GM21423 (cell line): ENCODE measurements at regions not wholly inside any gene's neighbourhood (a gene's known extent, or its start where the extent isn't known, plus 50 kb on each side); places are given as distances from the start of the nearest gene placed in this dataset.

ENCODE experiments used
- ATAC-seq: cut with Tn5 transposase; IDR thresholded peaks from one replicate; pipeline ENCODE4 v1.9.1; 2021; ENCODE audit warnings: mild to moderate bottlenecking, moderate library complexity; ENCODE audit not compliant: unreplicated experiment

DNA sequence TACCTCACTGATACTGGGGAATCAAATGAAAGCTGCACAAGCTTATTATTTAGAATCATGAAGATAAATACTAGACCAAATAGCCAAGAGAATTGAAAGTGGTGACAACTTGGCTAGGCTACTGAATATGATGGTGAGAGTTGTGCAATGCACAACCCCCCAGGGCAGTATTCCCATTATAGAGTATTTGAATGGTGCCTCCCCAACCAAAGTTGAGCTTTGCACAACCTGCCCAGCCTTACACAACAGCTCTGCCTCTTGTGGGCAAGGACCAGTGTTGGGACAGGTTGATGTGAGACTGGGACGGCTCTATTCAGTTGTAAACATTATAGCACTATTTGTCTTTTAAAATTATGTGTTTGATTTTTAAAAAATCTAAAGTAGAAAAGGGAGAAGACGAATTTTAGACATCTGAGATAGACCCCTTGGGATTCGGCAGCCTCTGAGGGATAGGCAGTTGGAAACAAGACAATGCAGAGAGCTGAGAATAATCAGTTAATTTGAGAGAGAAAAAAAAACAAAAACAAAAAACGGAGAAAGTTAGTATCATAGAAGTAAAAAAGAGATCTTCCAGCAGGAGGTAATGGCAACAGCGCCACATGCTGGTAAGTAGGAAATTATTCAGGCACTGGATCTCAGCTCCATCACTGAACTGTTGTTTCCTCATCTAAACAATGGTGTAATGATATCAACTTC, 91.0 kb upstream of the KCNA3 start:
- ATAC-seq = no peak

DNA sequence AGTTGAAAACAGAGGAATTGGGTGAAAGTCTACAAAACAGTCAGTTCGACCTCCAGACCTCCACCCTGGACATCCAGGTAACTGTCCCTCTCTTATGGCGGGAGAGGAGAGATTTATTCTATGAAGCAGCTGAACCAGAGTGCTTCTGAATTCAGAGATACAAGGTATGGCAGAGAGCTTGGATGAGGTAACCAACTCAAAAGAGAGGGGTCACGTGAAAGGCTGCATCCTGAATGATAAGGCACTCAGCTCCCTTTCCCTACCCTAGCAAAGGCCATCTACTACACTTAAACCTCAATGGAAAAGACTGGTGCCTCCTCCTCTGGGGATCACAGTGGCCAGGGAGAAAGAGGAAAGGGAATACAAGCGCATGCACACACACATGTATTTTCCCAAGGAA, 88.4 kb upstream of the KCNA3 start:
- ATAC-seq = no peak

DNA sequence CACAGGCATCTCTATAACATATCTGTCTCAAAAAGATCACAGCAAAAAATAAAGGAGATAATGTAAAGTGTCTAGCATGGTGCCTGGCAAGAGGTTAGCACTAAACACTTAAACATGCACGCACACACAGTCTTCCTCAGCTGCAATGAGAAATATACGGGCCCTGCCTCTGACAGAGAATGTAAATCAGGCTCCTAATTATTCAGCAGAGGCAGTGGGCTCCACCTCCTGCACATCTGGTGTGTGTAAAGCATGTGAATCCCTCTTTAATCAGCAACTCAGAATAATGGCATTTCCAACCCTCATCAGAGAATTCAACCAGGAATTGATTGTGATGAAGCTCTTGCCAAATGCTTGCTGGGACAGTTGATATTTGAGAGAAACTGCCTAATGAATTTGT, 85.6 kb upstream of the KCNA3 start:
- no peak for ATAC-seq

DNA sequence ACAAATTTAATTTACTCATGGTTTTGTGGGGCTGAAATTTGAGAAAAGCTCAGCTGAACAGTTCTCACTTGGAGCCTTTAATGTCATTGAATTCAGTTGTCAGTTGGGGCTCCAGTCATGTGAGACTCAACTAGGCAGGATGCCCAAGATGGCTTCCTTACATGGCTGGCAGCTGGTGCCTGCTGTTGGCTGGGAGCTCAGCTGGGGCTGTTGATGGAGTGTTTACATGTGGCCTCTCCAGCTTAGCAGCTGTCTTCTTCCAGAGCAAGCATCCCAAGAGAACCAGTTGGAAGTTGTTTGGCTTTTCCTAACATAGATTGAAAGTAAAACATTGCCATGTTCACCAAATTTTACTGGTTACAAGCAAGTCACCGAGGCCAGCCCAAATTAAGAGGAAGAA, 81.8 kb upstream of the KCNA3 start:
- no peak for ATAC-seq

DNA sequence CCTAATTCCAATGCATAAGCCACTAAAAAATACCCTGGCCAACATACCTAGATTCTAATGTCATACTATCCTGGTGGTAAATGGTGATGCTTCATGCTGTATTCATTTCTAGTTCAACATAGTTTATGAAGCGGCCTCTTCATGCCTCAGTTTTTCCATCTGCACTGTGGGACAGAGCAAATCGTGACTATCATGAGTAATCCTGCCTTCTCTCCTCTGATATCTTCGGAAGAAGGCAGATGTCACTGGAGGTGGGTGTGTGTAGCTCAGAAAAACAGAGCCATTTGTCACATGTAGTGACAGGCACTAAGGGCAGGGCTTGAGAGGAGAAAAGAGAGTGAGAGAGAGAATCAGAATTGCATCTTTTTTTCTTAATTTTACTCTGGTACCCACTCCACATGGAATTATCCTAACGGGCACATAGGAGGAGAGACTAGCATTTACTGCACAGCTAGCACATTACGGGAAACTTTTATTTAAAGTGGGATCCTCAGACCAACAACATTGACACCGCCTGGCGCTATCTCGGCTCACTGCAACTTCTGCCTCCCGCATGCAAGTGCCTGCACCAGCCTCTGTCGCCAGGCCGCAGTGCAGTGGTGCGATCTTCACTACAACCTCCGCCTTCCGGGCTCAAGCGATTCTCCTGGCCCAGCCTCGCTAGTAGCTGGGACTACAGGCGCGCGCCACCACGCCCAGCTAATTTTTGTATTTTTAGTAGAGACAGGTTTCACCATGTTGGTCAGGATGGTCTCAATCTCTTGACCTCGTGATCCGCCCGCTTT, 78.4 kb upstream of the KCNA3 start:
- no peak for ATAC-seq

DNA sequence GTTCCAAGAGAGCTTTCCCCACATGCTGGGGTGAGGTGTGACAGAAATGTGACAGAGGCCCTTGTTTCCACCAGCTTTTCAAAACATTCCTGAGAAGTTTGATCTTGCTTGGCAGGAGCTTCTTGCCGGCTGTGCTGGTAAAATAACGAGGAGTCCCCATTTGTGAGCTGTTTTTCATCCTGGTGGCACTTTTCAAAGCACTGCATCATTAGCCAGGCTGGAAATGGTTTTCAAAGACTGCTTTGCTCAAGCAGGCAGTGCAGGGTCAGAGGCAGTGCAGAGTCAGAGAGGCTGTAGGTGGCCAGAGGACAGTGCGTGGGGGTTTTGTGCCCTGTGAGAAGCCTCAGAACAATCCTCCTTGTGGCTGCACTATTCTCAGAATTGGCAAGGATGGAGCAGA, 75.8 kb upstream of the KCNA3 start:
- ATAC-seq = no peak

DNA sequence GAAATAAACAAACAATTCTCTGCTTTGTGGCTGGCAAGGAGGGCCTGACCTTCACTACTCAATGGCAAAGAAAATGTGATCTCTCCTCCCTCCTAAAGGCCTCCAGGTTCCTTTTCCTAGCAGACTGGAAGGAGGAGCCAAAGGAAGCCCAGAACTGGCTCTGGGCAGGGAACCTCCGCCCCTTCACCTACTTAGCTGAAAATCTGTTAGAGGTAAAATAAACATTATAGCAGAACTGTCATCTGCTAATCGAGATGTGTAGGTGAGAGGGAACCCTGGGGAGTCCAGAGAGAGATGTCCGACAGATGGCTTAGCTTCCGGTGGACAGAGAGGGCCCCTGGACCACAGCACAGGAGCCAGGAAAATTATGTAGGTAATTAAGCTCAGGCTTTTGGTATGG, 75.2 kb upstream of the KCNA3 start:
- no peak for ATAC-seq

DNA sequence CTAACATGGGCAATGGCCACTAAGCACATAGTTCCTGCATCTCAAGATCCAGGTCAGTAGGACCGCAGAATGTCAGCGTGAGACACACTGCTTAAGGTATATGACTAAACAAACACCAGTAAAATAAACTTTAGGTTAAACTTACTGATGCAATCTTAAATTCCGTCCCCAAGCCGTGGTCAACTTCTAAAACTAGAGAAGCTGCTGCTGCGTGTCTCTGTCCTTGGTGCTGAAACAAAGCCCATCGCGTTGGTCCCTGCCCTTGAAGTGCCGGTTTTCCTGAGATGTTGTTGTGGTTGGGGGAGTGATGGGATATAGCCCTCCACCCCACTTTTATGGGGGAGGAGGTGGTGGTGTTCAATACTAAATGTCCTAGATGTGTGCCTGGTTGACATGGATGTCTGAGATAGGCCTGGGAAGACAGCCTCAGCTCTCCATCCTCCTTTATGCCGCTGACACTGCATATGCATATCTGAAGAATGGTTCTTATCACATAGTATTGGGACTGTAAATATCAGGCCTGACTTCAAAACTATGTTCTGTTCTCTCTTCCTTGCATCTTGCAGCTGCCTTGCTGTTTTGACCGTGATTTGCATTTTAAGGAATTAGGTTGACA, 72.0 kb upstream of the KCNA3 start:
- no peak for ATAC-seq

DNA sequence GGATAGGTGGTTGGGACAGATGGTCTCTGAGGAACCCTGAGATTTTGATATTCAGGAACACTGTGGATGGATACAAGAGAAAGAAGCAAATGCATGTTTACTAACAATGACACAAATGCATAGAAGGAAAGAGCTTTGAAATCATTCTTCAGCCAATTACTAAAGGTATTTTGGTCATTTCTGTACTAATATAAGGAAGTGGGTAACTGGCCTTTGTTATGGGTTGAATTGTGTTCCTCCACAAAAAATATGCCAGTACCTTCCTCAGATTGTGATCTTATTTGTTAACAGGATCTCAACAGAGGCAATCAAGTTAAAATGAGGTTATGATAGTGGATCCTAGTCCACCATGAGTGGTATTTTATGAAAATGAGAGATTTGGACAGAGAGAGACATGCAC, 68.7 kb upstream of the KCNA3 start:
- no peak for ATAC-seq

DNA sequence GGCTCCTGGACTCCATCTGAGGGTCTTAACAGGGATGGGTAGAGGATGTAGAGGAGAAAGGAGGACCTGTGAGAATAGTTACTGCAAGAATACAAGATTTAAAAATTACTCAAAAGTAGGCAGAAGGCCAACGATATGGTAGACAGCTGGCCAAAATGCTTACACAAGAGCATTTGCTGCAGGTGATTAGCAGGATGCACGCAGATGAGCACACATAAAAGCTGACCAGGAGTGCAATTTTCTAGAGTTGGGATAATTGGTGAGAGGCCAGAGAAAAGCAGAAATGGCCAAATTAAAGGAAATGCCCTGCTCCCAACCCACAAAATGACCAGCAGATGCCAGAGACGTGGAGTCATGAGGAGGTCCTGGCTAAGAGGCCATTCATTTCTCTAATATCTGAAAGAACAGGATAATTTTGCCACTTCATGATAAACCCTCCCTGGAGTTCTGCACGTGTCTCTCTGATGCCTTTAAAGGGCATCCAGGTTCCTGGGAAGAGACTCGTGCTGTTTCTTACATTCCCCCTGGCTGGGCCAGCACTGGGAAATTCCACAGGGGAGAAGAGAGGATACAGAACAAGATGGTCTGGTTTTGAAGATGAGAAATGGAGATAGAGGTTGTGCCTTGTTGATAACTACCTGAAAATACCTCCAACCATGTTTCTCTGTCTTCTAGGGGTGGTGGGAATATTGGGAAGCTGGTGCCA, 62.3 kb upstream of the KCNA3 start:
- no peak for ATAC-seq

DNA sequence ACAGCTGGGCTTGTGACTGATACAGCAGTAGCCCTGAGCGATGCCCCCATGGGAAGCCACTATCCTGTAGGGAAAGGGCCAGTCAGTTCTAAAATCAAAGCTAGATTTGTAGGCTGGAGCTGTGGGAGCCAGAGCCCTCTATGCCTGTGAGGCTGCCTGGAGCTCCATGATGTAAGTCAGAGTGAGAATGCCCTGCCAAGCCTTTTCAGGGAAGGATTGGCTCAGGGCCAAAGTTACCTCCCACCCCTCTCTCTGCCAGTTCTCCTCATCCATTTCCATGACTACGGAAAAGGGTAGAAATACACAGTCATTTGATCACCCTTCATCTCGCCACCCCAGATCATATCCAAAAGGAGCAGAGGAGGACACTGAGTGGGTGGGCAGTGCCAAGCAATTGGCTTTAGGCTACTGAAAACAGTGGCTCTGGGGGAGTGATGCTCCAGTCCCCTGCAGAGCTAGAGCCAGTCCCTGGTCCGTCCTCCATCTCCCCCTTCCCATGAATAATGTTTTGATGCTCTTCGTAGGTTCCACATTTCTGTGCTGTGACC, 59.5 kb upstream of the KCNA3 start:
- ATAC-seq = no peak

DNA sequence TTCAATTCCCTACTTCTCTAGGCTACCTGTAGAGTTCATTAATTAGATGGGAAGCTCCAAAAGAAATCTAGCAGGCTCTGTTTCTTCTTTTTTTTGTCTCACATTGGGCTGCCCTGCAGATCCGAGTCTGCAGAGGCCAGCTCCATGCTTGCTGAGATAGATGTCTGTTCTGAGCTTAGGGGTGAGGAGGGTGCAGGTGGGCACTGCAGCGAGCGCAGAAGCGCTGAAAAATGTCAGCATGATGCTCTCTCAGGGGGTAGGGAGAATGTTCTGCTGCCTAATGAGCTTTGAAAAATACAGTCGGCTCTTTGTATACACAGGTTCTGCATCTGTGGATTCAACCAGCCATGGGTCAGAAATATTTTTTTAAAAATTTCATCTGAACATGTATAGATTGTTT, 56.8 kb upstream of the KCNA3 start:
- ATAC-seq = no peak

DNA sequence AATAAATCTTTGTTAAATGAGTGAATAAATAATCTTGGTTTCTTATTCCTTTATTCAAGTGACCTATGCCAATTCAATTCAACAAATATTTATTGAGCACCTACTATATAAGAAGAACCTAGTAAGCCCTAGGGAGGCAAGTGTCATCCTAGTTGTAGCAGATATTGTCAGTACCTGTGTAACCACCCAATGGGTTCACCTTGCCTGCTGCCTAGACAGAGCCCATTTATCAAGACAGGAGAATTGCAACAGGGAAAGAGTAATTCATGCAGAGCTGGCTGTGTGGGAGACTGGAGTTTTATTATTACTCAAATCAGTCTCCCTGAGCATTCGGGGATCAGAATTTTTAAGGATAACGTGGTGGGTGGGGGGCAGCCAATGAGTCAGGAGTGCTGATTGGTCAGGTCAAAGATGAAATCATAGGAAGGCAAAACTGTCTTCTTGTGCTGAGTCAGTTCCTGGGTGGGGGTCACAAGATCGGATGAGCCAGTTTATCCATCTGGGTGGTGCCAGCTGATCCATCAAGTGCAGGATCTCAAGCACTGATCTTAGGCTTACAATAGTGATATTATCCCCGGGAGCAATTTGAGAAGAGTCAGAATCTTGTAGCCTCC, 53.8 kb upstream of the KCNA3 start:
- ATAC-seq = no peak

DNA sequence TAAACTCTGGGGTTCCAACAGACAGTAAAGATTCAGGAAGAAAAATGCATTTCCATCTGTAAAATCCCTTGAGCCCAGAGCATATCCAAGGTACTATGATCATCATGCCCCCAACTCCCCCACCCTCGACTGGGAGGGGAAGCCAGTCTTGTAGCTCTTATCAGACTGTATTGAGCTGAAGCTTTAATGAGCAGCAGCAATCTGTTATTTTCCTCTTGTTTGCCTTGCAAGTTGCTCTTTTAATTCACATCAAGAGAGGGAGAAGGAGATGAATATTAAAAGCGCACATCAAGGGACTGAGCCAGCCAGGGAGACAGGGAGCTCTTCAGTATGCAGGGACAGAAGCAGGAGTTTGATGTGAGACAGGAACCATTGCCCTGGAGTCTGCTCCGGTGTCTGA, 52.5 kb upstream of the KCNA3 start:
- ATAC-seq = no peak

DNA sequence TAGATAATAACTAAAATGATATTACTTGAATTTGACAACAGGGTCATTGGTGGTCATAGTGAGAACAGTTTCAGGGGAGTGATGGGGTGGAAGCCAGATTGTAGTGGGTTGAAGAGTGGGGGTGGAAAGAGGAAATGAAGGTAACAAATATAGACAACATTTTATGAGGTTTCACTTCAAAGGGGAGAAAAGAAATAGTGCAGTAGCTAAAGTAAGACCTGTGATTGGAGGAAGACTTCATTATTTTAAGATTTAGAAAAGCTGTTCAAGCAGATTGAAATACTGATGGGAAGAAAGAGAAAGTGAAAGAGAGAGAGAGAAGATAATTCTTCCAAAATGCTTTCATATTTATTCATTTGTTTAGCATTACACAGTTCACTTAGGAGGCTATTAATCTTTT, 52.0 kb upstream of the KCNA3 start:
- ATAC-seq = peak; percentile 92
